WTC11 (cell line): ENCODE measurements at regions not wholly inside any gene's neighbourhood (a gene's known extent, or its start where the extent isn't known, plus 50 kb on each side); places are given as distances from the start of the nearest gene placed in this dataset.

Source experiments
- ATAC-seq: fragments of 200-7000 bp; cut with Tn5 transposase; 2 replicates; pipeline ENCODE4 v1.10.0; 2021; ENCODE audit warnings: mild to moderate bottlenecking, moderate library complexity
- CTCF ChIA-PET: fragments of 300-600 bp; sonication (Branson Sonifier 250); formaldehyde crosslinking; loops from one replicate; lab custom pipeline; 2021; ENCODE audit warnings: antibody characterized with exemption; lab: Charles Lee
- POLR2A ChIA-PET: fragments of 350-600 bp; sonication (Branson Sonifier 250); formaldehyde crosslinking; loops from one replicate; lab custom pipeline; 2021; ENCODE audit warnings: antibody characterized with exemption; lab: Charles Lee
- DNase-seq: peaks from one replicate; pipeline ENCODE4 v3.0.0; 2021; ENCODE audit warnings: low spot score
- H3K27ac Mint-ChIP-seq: 2 replicates; pipeline ENCODE4 v1.8.0; 2021; ENCODE audit warnings: mixed read lengths
- H3K27me3 Mint-ChIP-seq: 2 replicates; pipeline ENCODE4 v1.8.0; 2021; ENCODE audit warnings: low read depth, mild to moderate bottlenecking, moderate library complexity, mixed read lengths
- H3K36me3 Mint-ChIP-seq: 2 replicates; pipeline ENCODE4 v1.8.0; 2021; ENCODE audit warnings: mixed read lengths
- H3K4me1 Mint-ChIP-seq: 2 replicates; pipeline ENCODE4 v1.8.0; 2022; ENCODE audit warnings: mixed read lengths
- H3K4me3 Mint-ChIP-seq: 2 replicates; pipeline ENCODE4 v1.8.0; 2021; ENCODE audit warnings: mild to moderate bottlenecking, moderate library complexity, mixed read lengths
- H3K9me3 Mint-ChIP-seq: 2 replicates; pipeline ENCODE4 v1.8.0; 2021; ENCODE audit warnings: mixed read lengths
- CDX4 ChIP-seq: fragments of 250-450 bp; sonication (Bioruptor Pico); IDR thresholded peaks from 2 replicates; pipeline ENCODE4 v1.9.0; 2021; ENCODE audit warnings: moderate library complexity, mild to moderate bottlenecking, inconsistent platforms, borderline replicate concordance
- CTCF ChIP-seq: fragments of 200-600 bp; IDR thresholded peaks from 2 replicates; pipeline ENCODE4 v1.8.0; 2022; ENCODE audit warnings: antibody characterized with exemption
- IRF1 ChIP-seq: sonication (generic); formaldehyde crosslinking; IDR thresholded peaks from 2 replicates; pipeline ENCODE4 v1.8.0; 2023; ENCODE audit warnings: missing genetic modification reagents
- JUN ChIP-seq: sonication (generic); formaldehyde crosslinking; IDR thresholded peaks from 2 replicates; pipeline ENCODE4 v1.8.0; 2023; ENCODE audit warnings: mild to moderate bottlenecking, missing genetic modification reagents
- NR1H2 ChIP-seq: sonication (generic); formaldehyde crosslinking; IDR thresholded peaks from 2 replicates; pipeline ENCODE4 v1.9.0; 2021; ENCODE audit warnings: mild to moderate bottlenecking, moderate library complexity, missing genetic modification reagents
- NR3C1 ChIP-seq: sonication (generic); formaldehyde crosslinking; conservative IDR thresholded peaks from 2 replicates; pipeline ENCODE4 v1.8.1; 2023; ENCODE audit warnings: low read depth, mild to moderate bottlenecking, missing genetic modification reagents
- PRDM15 ChIP-seq: sonication (generic); formaldehyde crosslinking; IDR thresholded peaks from 2 replicates; pipeline ENCODE4 v1.8.0; 2022; ENCODE audit warnings: missing genetic modification reagents
- PREB ChIP-seq: sonication (generic); formaldehyde crosslinking; IDR thresholded peaks from 2 replicates; pipeline ENCODE4 v1.8.1; 2022; ENCODE audit warnings: mild to moderate bottlenecking, missing genetic modification reagents, moderate library complexity, borderline replicate concordance
- USF1 ChIP-seq: sonication (generic); formaldehyde crosslinking; IDR thresholded peaks from 2 replicates; pipeline ENCODE4 v1.8.0; 2022; ENCODE audit warnings: mild to moderate bottlenecking, missing genetic modification reagents
- ZBTB43 ChIP-seq: sonication (generic); formaldehyde crosslinking; IDR thresholded peaks from 2 replicates; pipeline ENCODE4 v1.8.1; 2023; ENCODE audit warnings: mild to moderate bottlenecking, missing genetic modification reagents
- ZNF219 ChIP-seq: sonication (generic); formaldehyde crosslinking; IDR thresholded peaks from 2 replicates; pipeline ENCODE4 v1.8.0; 2023; ENCODE audit warnings: missing genetic modification reagents, mild to moderate bottlenecking, borderline replicate concordance
- ZSCAN18 ChIP-seq: fragments of 250-450 bp; sonication (Bioruptor Pico); IDR thresholded peaks from 2 replicates; pipeline ENCODE4 v2.1.2; 2022; ENCODE audit warnings: mild to moderate bottlenecking, moderate library complexity

- POLR2A ChIA-PET = no interaction called here
- H3K4me3 Mint-ChIP-seq = no peak overlapping the region
- DNase-seq = no peak
- ATAC-seq = no peak
- H3K4me1 Mint-ChIP-seq = peaks cover 3% of the 10 kb centered on the region
- peaks cover 22% of the 10 kb centered on the region for H3K9me3 Mint-ChIP-seq
- no peaks in the 10 kb centered on the region for H3K27me3 Mint-ChIP-seq
- TF ChIP-seq CTCF = no peak
- no peak for TF ChIP-seq NR1H2 (CRISPR knock-in tag)
- no peak for TF ChIP-seq PRDM15 (CRISPR knock-in tag)
- TF ChIP-seq IRF1 = no peak
- no peak for TF ChIP-seq ZSCAN18 (CRISPR knock-in tag)
- H3K27ac Mint-ChIP-seq = no peak overlapping the region
- CTCF ChIA-PET = no interaction called here
- H3K36me3 Mint-ChIP-seq = peaks cover 19% of the 10 kb centered on the region
Measured at GRCh38 chr18:55839343-55839742, 251.4 kb upstream of the TCF4 start.

GRCh38 chr18:55838841-55839240 lies 250.8 kb upstream of the TCF4 start:
- Mint-ChIP-seq H3K4me1 (no peaks in the 10 kb centered on the region), H3K9me3 (peaks cover 24% of the 10 kb centered on the region), H3K27me3 (no peaks in the 10 kb centered on the region), H3K36me3 (peaks cover 20% of the 10 kb centered on the region), H3K27ac (no peak overlapping the region), H3K4me3 (no peak overlapping the region)
- ChIA-PET POLR2A (no interaction called here), CTCF (no interaction called here)
- no peak for ATAC-seq
- TF ChIP-seq JUN (CRISPR knock-in tag) = no peak
- no peak for TF ChIP-seq NR3C1 (CRISPR knock-in tag)
- TF ChIP-seq PREB (CRISPR knock-in tag) = no peak
- TF ChIP-seq ZBTB43 (CRISPR knock-in tag) = no peak
- no peak for TF ChIP-seq CDX4 (CRISPR knock-in tag)
- no peak for TF ChIP-seq USF1 (CRISPR knock-in tag)
- no peak for TF ChIP-seq ZNF219
- DNase-seq = no peak
